H1 (cell line): ENCODE measurements at regions not wholly inside any gene's neighbourhood (a gene's known extent, or its start where the extent isn't known, plus 50 kb on each side); places are given as distances from the start of the nearest gene placed in this dataset.
"Not testable (repeated sequence)": the region's sequence is repeated elsewhere in the genome, so short reads cannot be mapped to it uniquely, and the experiment has no call there.

Experiments
- CTCF ChIA-PET: fragments of 300-600 bp; sonication (Branson Sonifier 250); formaldehyde crosslinking; loops from one replicate; lab custom pipeline; 2021; ENCODE audit not compliant: partially characterized antibody; lab: Charles Lee
- POLR2A ChIA-PET: fragments of 300-600 bp; sonication (Branson Sonifier 250); formaldehyde crosslinking; loops from one replicate; lab custom pipeline; 2021; ENCODE audit warnings: inconsistent platforms; ENCODE audit not compliant: partially characterized antibody; lab: Charles Lee
- DNase-seq, 2 experiments: peaks; one replicate each; pipeline versions ENCODE4 v3.0.0 to v3.0.0-alpha.2; 2010 to 2022; ENCODE audit warnings: low spot score in 2 of 2, low read depth in 1 of 2, mixed read lengths in 1 of 2
- FAIRE-seq: peaks from 2 replicates; lab custom pipeline; 2011; peaks lifted over from hg19 to GRCh38; lab: Jason Lieb, UNC
- H2AFZ ChIP-seq: 2 replicates; pipeline ENCODE4 v1.8.1; 2012; ENCODE audit warnings: low read length, inconsistent platforms
- H2AK5ac ChIP-seq: 2 replicates; pipeline ENCODE4 v1.6.1; 2013; ENCODE audit warnings: low read depth, low read length
- H2BK120ac ChIP-seq: replicated peaks from 2 replicates; pipeline ENCODE3; 2013; ENCODE audit warnings: low read depth, low read length, inconsistent platforms
- H2BK12ac ChIP-seq: 2 replicates; pipeline ENCODE4 v1.6.1; 2013; ENCODE audit warnings: low read depth, low read length
- H2BK15ac ChIP-seq: 2 replicates; pipeline ENCODE4 v1.6.1; 2013; ENCODE audit warnings: low read length
- H2BK20ac ChIP-seq: 2 replicates; pipeline ENCODE4 v1.6.1; 2013; ENCODE audit warnings: low read length
- H2BK5ac ChIP-seq: 2 replicates; pipeline ENCODE4 v1.6.1; 2013; ENCODE audit warnings: low read depth, low read length
- H3K14ac ChIP-seq: 2 replicates; pipeline ENCODE4 v1.6.1; 2013; ENCODE audit warnings: inconsistent platforms; ENCODE audit not compliant: insufficient read length
- H3K18ac ChIP-seq: 2 replicates; pipeline ENCODE4 v1.6.1; 2013; ENCODE audit warnings: low read length; ENCODE audit errors: extremely low read depth
- H3K23ac ChIP-seq: 2 replicates; pipeline ENCODE4 v1.6.1; 2013; ENCODE audit warnings: inconsistent platforms; ENCODE audit not compliant: insufficient read length
- H3K23me2 ChIP-seq: 2 replicates; pipeline ENCODE4 v1.6.1; 2013; ENCODE audit warnings: low read depth, low read length
- H3K27ac ChIP-seq: 2 replicates; pipeline ENCODE4 v1.6.1; 2011; ENCODE audit warnings: low read depth, low read length, inconsistent platforms
- H3K27me3 ChIP-seq, 4 experiments: replicated peaks in 1 of 4; 1 replicate in 1 of 4; 2 replicates in 3 of 4; pipeline versions ENCODE4 v1.6.1 to v1.8.1; 2011 to 2013; ENCODE audit warnings: low read length in 3 of 4, mild to moderate bottlenecking in 3 of 4, inconsistent platforms in 2 of 4, mixed read lengths in 2 of 4, moderate library complexity in 1 of 4; ENCODE audit not compliant: control insufficient read depth in 3 of 4, insufficient read depth in 3 of 4; ENCODE audit errors: extremely low read depth in 1 of 4
- H3K36me3 ChIP-seq, 4 experiments: 2 replicates each; pipeline versions ENCODE4 v1.6.1 to v1.8.1; 2011 to 2013; ENCODE audit warnings: mild to moderate bottlenecking in 4 of 4, low read length in 3 of 4, moderate library complexity in 2 of 4, control low read depth in 1 of 4, inconsistent platforms in 1 of 4; ENCODE audit not compliant: insufficient read depth in 4 of 4, control insufficient read depth in 2 of 4
- H3K4ac ChIP-seq: replicated peaks from 2 replicates; pipeline ENCODE3; 2013; ENCODE audit warnings: low read length, low read depth, mixed read lengths, inconsistent platforms; ENCODE audit not compliant: insufficient read length
- H3K4me1 ChIP-seq, 4 experiments: replicated peaks in 1 of 4; 1 replicate in 1 of 4; 2 replicates in 3 of 4; pipeline versions ENCODE4 v1.6.1 to v1.8.1; 2011 to 2013; ENCODE audit warnings: low read length in 3 of 4, inconsistent platforms in 2 of 4, mixed read lengths in 1 of 4; ENCODE audit not compliant: insufficient read depth in 4 of 4, control insufficient read depth in 3 of 4
- H3K4me2 ChIP-seq, 2 experiments: 2 replicates each; pipeline versions ENCODE4 v1.6.1 to v1.8.1; 2011 to 2013; ENCODE audit warnings: low read depth in 2 of 2, low read length in 2 of 2, control low read depth in 1 of 2, inconsistent platforms in 1 of 2, mild to moderate bottlenecking in 1 of 2; ENCODE audit not compliant: insufficient read depth in 1 of 2
- H3K4me3 ChIP-seq, 4 experiments: fragments of 200-600, 300-600 bp in 1 of 4; sonication (generic), shearing (Covaris generic), sonication (Bioruptor Twin) in 1 of 4; 2 replicates each; pipeline versions ENCODE4 v1.5.1 to v1.8.1; 2011 to 2016; ENCODE audit warnings: low read length in 4 of 4, low read depth in 3 of 4, control low read depth in 2 of 4, inconsistent platforms in 2 of 4, mild to moderate bottlenecking in 2 of 4, mixed read lengths in 1 of 4, moderate library complexity in 1 of 4; ENCODE audit not compliant: insufficient read depth in 2 of 4; ENCODE audit errors: extremely low read depth in 1 of 4
- H3K56ac ChIP-seq: replicated peaks from 2 replicates; pipeline ENCODE3; 2013; ENCODE audit warnings: low read depth, mild to moderate bottlenecking, mixed read lengths, low read length, inconsistent platforms; ENCODE audit not compliant: insufficient read length
- H3K79me1 ChIP-seq: 2 replicates; pipeline ENCODE4 v1.6.1; 2013; ENCODE audit warnings: low read depth, low read length, control low read depth
- H3K79me2 ChIP-seq, 2 experiments: 2 replicates each; pipeline versions ENCODE4 v1.6.1 to v1.8.1; 2012 to 2013; ENCODE audit warnings: low read length in 2 of 2, mild to moderate bottlenecking in 2 of 2, inconsistent platforms in 1 of 2; ENCODE audit not compliant: insufficient read depth in 2 of 2, control insufficient read depth in 1 of 2
- H3K9ac ChIP-seq, 4 experiments: replicated peaks in 1 of 4; 1 replicate in 1 of 4; 2 replicates in 3 of 4; pipeline versions ENCODE4 v1.6.1 to v1.8.1; 2011 to 2013; ENCODE audit warnings: low read depth in 3 of 4, low read length in 3 of 4, control low read depth in 2 of 4, mild to moderate bottlenecking in 2 of 4, moderate library complexity in 2 of 4, inconsistent platforms in 1 of 4; ENCODE audit errors: extremely low read depth in 1 of 4
- H3K9me3 ChIP-seq, 2 experiments: 2 replicates each; pipeline versions ENCODE4 v1.6.1 to v1.8.1; 2012 to 2013; ENCODE audit warnings: mild to moderate bottlenecking in 2 of 2, moderate library complexity in 2 of 2, control low read depth in 1 of 2, inconsistent platforms in 1 of 2, low read depth in 1 of 2, low read length in 1 of 2, mixed read lengths in 1 of 2; ENCODE audit not compliant: insufficient read depth in 2 of 2
- H4K20me1 ChIP-seq, 2 experiments: replicated peaks in 1 of 2; 2 replicates each; pipeline versions ENCODE3 to v1.8.1; 2011 to 2013; ENCODE audit warnings: inconsistent platforms in 2 of 2, low read length in 2 of 2, mild to moderate bottlenecking in 1 of 2; ENCODE audit not compliant: insufficient read depth in 2 of 2, control insufficient read depth in 1 of 2
- H4K5ac ChIP-seq: 2 replicates; pipeline ENCODE4 v1.6.1; 2013; ENCODE audit warnings: low read length, low read depth, mixed read lengths, inconsistent platforms; ENCODE audit not compliant: insufficient read length
- H4K8ac ChIP-seq: 2 replicates; pipeline ENCODE4 v1.8.0; 2013; ENCODE audit warnings: mild to moderate bottlenecking, moderate library complexity, low read length, inconsistent platforms; ENCODE audit not compliant: insufficient read depth; ENCODE audit errors: extremely low read depth
- H4K91ac ChIP-seq: replicated peaks from 2 replicates; pipeline ENCODE3; 2013; ENCODE audit warnings: low read length, mixed read lengths, inconsistent platforms; ENCODE audit not compliant: insufficient read length
- WGBS, 2 experiments: shearing (Covaris generic) in 1 of 2; methylation state at CpG; one replicate each; pipeline versions ENCODE4 v1.1.6 to v1.1.7; 2013 to 2015; ENCODE audit warnings: low lambda C conversion rate in 2 of 2, mixed read lengths in 2 of 2, inconsistent platforms in 1 of 2, low coverage in 1 of 2, missing lambda C conversion rate in 1 of 2; ENCODE audit not compliant: insufficient replicate concordance in 2 of 2, insufficient coverage in 1 of 2, insufficient read length in 1 of 2; ENCODE audit errors: extremely low coverage in 1 of 2, missing lambda C conversion rate in 1 of 2; 5-methylcytosine and 5-hydroxymethylcytosine counted together

DNA sequence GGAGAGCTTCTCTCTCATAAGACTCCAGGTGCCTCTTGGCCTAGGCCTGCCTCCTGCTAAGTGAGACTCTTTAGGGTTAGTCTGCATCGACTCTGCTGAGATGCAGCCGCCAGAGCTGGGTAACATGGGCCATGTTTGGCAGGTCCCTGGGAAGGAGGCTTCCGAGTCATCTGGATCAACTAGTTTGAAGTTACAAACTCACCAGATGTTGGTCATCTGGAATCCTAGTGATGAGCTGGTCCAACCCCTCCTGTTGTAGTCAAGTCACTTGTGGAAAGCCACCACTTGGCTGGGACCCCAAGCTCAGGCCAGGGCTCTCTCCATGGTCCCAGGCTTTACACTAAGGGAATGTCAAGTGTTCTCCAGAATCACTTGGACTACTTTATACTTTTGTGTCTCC lies 143.4 kb downstream of the ADRA2C start:
- H3K56ac ChIP-seq, H3K79me1 ChIP-seq, H2BK15ac ChIP-seq, H3K9me3 ChIP-seq, FAIRE-seq, H2AFZ ChIP-seq, H4K91ac ChIP-seq, H3K18ac ChIP-seq, H3K4me2 ChIP-seq, H3K4me3 ChIP-seq, H3K27ac ChIP-seq, H3K4ac ChIP-seq, H3K36me3 ChIP-seq, POLR2A ChIA-PET, H3K23ac ChIP-seq, H2BK5ac ChIP-seq, H3K4me1 ChIP-seq, H3K9ac ChIP-seq, H3K79me2 ChIP-seq, H3K23me2 ChIP-seq, H4K8ac ChIP-seq, H2BK20ac ChIP-seq, H2BK120ac ChIP-seq, H4K5ac ChIP-seq, DNase-seq, H4K20me1 ChIP-seq, H3K27me3 ChIP-seq, H3K14ac ChIP-seq, H2AK5ac ChIP-seq, H2BK12ac ChIP-seq: not testable (repeated sequence)
- CTCF ChIA-PET = interaction anchor here (0.7 to 1.4 kb wide), 4 partner anchors 12 to 1491 kb away, joined by 3 to 9 read pairs (median 3); no protein-coding TSS in a partner anchor
- WGBS, 2 experiments = 70% methylated on average over 3 of the region's 3 CpGs; no CpG with 5 or more reads in 1 of the 2 experiments
